ENCODE measurements at regions not wholly inside any gene's neighbourhood (a gene's known extent, or its start where the extent isn't known, plus 50 kb on each side); places are given as distances from the start of the nearest gene placed in this dataset.
"Not testable (repeated sequence)": the region's sequence is repeated elsewhere in the genome, so short reads cannot be mapped to it uniquely, and the experiment has no call there.

- not testable (repeated sequence) for TF ChIP-seq POLR2AphosphoS5 (IDR thresholded peaks at IDR 0.05); REST (IDR thresholded peaks at IDR 0.05; ENCODE audit: borderline replicate concordance); CTCF (IDR thresholded peaks at IDR 0.05; ENCODE audit: poor library complexity, severe bottlenecking); SMC3 (conservative IDR thresholded peaks at IDR 0.05; ENCODE audit: poor library complexity); EP300 (conservative IDR thresholded peaks at IDR 0.05; ENCODE audit: poor library complexity, severe bottlenecking); EZH2 (IDR thresholded peaks at IDR 0.05; ENCODE audit: borderline replicate concordance, insufficient read depth, low read length, poor library complexity, severe bottlenecking); RAD21 (conservative IDR thresholded peaks at IDR 0.05); MXI1 (conservative IDR thresholded peaks at IDR 0.05; ENCODE audit: poor library complexity, severe bottlenecking)
Observed at GRCh38 chr4:9556076-9556475, 111.9 kb downstream of the DEFB131A start.
